ENCODE measurements at regions not wholly inside any gene's neighbourhood (a gene's known extent, or its start where the extent isn't known, plus 50 kb on each side); places are given as distances from the start of the nearest gene placed in this dataset.

- no peak for TF ChIP-seq NFRKB (IDR thresholded peaks at IDR 0.05)
- no peak for TF ChIP-seq ELF4 (IDR thresholded peaks at IDR 0.05)
- no peak for TF ChIP-seq ZNF384 (IDR thresholded peaks at IDR 0.05)
- no peak for TF ChIP-seq FOXM1 (IDR thresholded peaks at IDR 0.05; ENCODE audit: borderline replicate concordance)
- no peak for TF ChIP-seq FOXA1 (IDR thresholded peaks at IDR 0.05)
- no peak for TF ChIP-seq L3MBTL2 (conservative IDR thresholded peaks at IDR 0.05)
- TF ChIP-seq CTBP1 (IDR thresholded peaks at IDR 0.05; ENCODE audit: borderline replicate concordance): no peak
- TF ChIP-seq SP1 (IDR thresholded peaks at IDR 0.05): no peak
- TF ChIP-seq, protein P1, sequence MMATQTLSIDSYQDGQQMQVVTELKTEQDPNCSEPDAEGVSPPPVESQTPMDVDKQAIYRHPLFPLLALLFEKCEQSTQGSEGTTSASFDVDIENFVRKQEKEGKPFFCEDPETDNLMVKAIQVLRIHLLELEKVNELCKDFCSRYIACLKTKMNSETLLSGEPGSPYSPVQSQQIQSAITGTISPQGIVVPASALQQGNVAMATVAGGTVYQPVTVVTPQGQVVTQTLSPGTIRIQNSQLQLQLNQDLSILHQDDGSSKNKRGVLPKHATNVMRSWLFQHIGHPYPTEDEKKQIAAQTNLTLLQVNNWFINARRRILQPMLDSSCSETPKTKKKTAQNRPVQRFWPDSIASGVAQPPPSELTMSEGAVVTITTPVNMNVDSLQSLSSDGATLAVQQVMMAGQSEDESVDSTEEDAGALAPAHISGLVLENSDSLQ (IDR thresholded peaks at IDR 0.05): no peak
- TF ChIP-seq ARNT (IDR thresholded peaks at IDR 0.05): no peak
- TF ChIP-seq BHLHE40 (IDR thresholded peaks at IDR 0.05; ENCODE audit: borderline replicate concordance): no peak
- TF ChIP-seq LEF1 (IDR thresholded peaks at IDR 0.05; ENCODE audit: borderline replicate concordance): no peak
- TF ChIP-seq TARDBP (IDR thresholded peaks at IDR 0.05): no peak
- no peak for TF ChIP-seq FOXK2 (IDR thresholded peaks at IDR 0.05)
Observed at GRCh38 chr16:13612623-13613022, 307.3 kb upstream of the ERCC4 start.

Data from HEK293T (cell line).